ENCODE measurements at regions not wholly inside any gene's neighbourhood (a gene's known extent, or its start where the extent isn't known, plus 50 kb on each side); places are given as distances from the start of the nearest gene placed in this dataset.

DNA sequence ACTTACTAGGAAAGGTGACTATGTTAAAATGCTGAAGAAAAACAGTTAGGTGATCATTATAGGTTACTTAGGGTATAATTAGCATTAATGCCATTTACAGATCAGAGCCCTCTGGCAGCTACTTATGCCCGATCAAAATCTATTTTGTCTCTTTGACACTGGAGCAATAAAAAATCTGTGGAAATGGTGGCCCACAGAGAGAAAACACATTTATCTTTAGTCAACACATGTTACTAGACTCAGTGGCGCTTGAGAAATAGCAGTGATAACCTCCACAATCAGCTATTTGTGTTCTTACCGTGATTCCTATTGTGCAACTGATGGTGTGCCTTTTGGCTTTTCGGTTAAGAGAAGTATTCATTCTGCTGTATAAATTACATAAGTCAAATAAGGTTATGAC, 1519.6 kb downstream of the PCDH9 start:
- no peaks in the 10 kb centered on the region for H3K27me3 ChIP-seq (ENCODE audit: insufficient read depth, low read length)
- no peak overlapping the region for H3K4ac ChIP-seq (ENCODE audit: low read depth, low read length)
- no peaks in the 10 kb centered on the region for H3K4me1 Mint-ChIP-seq
- H2BK20ac ChIP-seq (ENCODE audit: low read depth, low read length, poor library complexity, severe bottlenecking) = no peak overlapping the region
- no peak overlapping the region for H2BK5ac ChIP-seq (ENCODE audit: insufficient read length, low read length)
- H3K79me1 ChIP-seq (ENCODE audit: insufficient read depth, low read depth, low read length, poor library complexity, severe bottlenecking) = no peaks in the 10 kb centered on the region
- no peak overlapping the region for H4K8ac ChIP-seq (replicated peaks; ENCODE audit: insufficient read length, low read depth, low read length)
- H4K20me1 ChIP-seq (ENCODE audit: control insufficient read depth, insufficient read depth, insufficient read length) = no peaks in the 10 kb centered on the region
- TF ChIP-seq, protein P1, sequence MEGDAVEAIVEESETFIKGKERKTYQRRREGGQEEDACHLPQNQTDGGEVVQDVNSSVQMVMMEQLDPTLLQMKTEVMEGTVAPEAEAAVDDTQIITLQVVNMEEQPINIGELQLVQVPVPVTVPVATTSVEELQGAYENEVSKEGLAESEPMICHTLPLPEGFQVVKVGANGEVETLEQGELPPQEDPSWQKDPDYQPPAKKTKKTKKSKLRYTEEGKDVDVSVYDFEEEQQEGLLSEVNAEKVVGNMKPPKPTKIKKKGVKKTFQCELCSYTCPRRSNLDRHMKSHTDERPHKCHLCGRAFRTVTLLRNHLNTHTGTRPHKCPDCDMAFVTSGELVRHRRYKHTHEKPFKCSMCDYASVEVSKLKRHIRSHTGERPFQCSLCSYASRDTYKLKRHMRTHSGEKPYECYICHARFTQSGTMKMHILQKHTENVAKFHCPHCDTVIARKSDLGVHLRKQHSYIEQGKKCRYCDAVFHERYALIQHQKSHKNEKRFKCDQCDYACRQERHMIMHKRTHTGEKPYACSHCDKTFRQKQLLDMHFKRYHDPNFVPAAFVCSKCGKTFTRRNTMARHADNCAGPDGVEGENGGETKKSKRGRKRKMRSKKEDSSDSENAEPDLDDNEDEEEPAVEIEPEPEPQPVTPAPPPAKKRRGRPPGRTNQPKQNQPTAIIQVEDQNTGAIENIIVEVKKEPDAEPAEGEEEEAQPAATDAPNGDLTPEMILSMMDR (conservative IDR thresholded peaks at IDR 0.05) = no peak
- no peak overlapping the region for H2BK15ac ChIP-seq (ENCODE audit: low read depth, low read length)
- no peak overlapping the region for H3K56ac ChIP-seq (ENCODE audit: insufficient read length, low read depth, low read length)
- no peak overlapping the region for H2AK5ac ChIP-seq (ENCODE audit: insufficient read length, low read length)
- H3K4me3 Mint-ChIP-seq = no peak overlapping the region
- H3K23ac ChIP-seq (ENCODE audit: insufficient read length, low read depth, low read length) = no peak overlapping the region
- H4K5ac ChIP-seq (ENCODE audit: insufficient read length, low read depth, low read length) = no peak overlapping the region
- H3K27ac Mint-ChIP-seq = no peak overlapping the region
- no peak overlapping the region for H3K27ac ChIP-seq (ENCODE audit: insufficient read length, low read depth, low read length)
- no peak overlapping the region for H2BK120ac ChIP-seq (ENCODE audit: low read depth, low read length, poor library complexity, severe bottlenecking)
- no peak for DNase-seq
- no peaks in the 10 kb centered on the region for H3K27me3 Mint-ChIP-seq (ENCODE audit: low read depth)
- no peaks in the 10 kb centered on the region for H3K79me2 ChIP-seq (ENCODE audit: insufficient read depth, low read length)
- no peaks in the 10 kb centered on the region for H3K36me3 Mint-ChIP-seq (ENCODE audit: insufficient read depth in 1 of 3, low read depth in 3 of 3)
- H3K4me1 ChIP-seq (ENCODE audit: insufficient read depth, low read length) = no peaks in the 10 kb centered on the region
- H3T11ph ChIP-seq (ENCODE audit: low read length) = no peak overlapping the region
- H3K9me3 ChIP-seq (ENCODE audit: control insufficient read depth, low read depth, low read length) = no peaks in the 10 kb centered on the region
- no CpG with 5 or more reads among the region's 4 CpGs for WGBS (ENCODE audit: extremely low coverage, insufficient read length, low lambda C conversion rate)
- H2AFZ ChIP-seq (ENCODE audit: low read length) = no peak overlapping the region
- H2BK12ac ChIP-seq (ENCODE audit: insufficient read length, low read depth, low read length) = no peak overlapping the region
- no peak overlapping the region for H3K14ac ChIP-seq (ENCODE audit: insufficient read depth, low read length)
- H3K9me3 Mint-ChIP-seq = no peaks in the 10 kb centered on the region
- H4K91ac ChIP-seq (ENCODE audit: insufficient read length, low read depth, low read length) = no peak overlapping the region
- H3K9ac ChIP-seq (ENCODE audit: extremely low read depth, insufficient read length, low read length) = no peak overlapping the region
- H3K4me2 ChIP-seq (ENCODE audit: insufficient read depth, insufficient read length, low read length) = no peak overlapping the region
- H3K18ac ChIP-seq (ENCODE audit: insufficient read length, low read depth, low read length) = no peak overlapping the region
- H3K23me2 ChIP-seq (ENCODE audit: insufficient read length, low read depth, low read length, poor library complexity, severe bottlenecking) = no peaks in the 10 kb centered on the region
